ENCODE measurements at regions not wholly inside any gene's neighbourhood (a gene's known extent, or its start where the extent isn't known, plus 50 kb on each side); places are given as distances from the start of the nearest gene placed in this dataset.

- Histone ChIP-seq H3K4me1 (ENCODE audit: insufficient read depth, low read length) (no peaks in the 10 kb centered on the region), H4K20me1 (ENCODE audit: control insufficient read depth, insufficient read depth, insufficient read length) (no peaks in the 10 kb centered on the region), H2BK12ac (ENCODE audit: insufficient read length, low read depth, low read length) (no peak overlapping the region), H2AK5ac (ENCODE audit: insufficient read length, low read length) (no peak overlapping the region), H2BK15ac (ENCODE audit: low read depth, low read length) (no peak overlapping the region), H4K8ac (replicated peaks; ENCODE audit: insufficient read length, low read depth, low read length) (no peak overlapping the region), H2BK120ac (ENCODE audit: low read depth, low read length, poor library complexity, severe bottlenecking) (no peak overlapping the region), H3K14ac (ENCODE audit: insufficient read depth, low read length) (no peak overlapping the region), H3K18ac (ENCODE audit: insufficient read length, low read depth, low read length) (no peak overlapping the region), H2BK20ac (ENCODE audit: low read depth, low read length, poor library complexity, severe bottlenecking) (no peak overlapping the region), H3K4ac (ENCODE audit: low read depth, low read length) (no peak overlapping the region), H3K9ac (ENCODE audit: extremely low read depth, insufficient read length, low read length) (no peak overlapping the region), H3K56ac (ENCODE audit: insufficient read length, low read depth, low read length) (no peak overlapping the region), H3K4me2 (ENCODE audit: insufficient read depth, insufficient read length, low read length) (no peak overlapping the region), H3K23ac (ENCODE audit: insufficient read length, low read depth, low read length) (no peak overlapping the region), H3K27me3 (ENCODE audit: insufficient read depth, low read length) (no peaks in the 10 kb centered on the region), H4K91ac (ENCODE audit: insufficient read length, low read depth, low read length) (no peak overlapping the region), H4K5ac (ENCODE audit: insufficient read length, low read depth, low read length) (no peak overlapping the region), H3K9me3 (ENCODE audit: control insufficient read depth, low read depth, low read length) (no peaks in the 10 kb centered on the region), H3T11ph (ENCODE audit: low read length) (no peak overlapping the region), H2AFZ (ENCODE audit: low read length) (no peak overlapping the region), H3K27ac (ENCODE audit: insufficient read length, low read depth, low read length) (no peak overlapping the region), H3K79me1 (ENCODE audit: insufficient read depth, low read depth, low read length, poor library complexity, severe bottlenecking) (no peaks in the 10 kb centered on the region), H3K79me2 (ENCODE audit: insufficient read depth, low read length) (no peaks in the 10 kb centered on the region), H3K23me2 (ENCODE audit: insufficient read length, low read depth, low read length, poor library complexity, severe bottlenecking) (no peaks in the 10 kb centered on the region), H2BK5ac (ENCODE audit: insufficient read length, low read length) (no peak overlapping the region)
- peaks cover 2 to 6% (median 6%) of the 10 kb centered on the region in 3 experiments; a peak in 4 of 7 replicates for H3K36me3 Mint-ChIP-seq (ENCODE audit: insufficient read depth in 1 of 3, low read depth in 3 of 3)
- no peaks in the 10 kb centered on the region for H3K27me3 Mint-ChIP-seq (ENCODE audit: low read depth)
- H3K4me3 Mint-ChIP-seq: no peak overlapping the region
- TF ChIP-seq CTCF (conservative IDR thresholded peaks at IDR 0.05): no peak
- H3K9me3 Mint-ChIP-seq: peaks cover 14% of the 10 kb centered on the region in 2 experiments; a peak in 4 of 5 replicates
- 0 out of 4 replicates have a peak, but pooled peaks cover 0 to 6% of the 10 kb centered on the region in 2 experiments for H3K4me1 Mint-ChIP-seq
- DNase-seq: no peak
- WGBS (ENCODE audit: extremely low coverage, insufficient read length, low lambda C conversion rate): no CpG with 5 or more reads among the region's 1 CpG
- H3K27ac Mint-ChIP-seq: no peak overlapping the region
Measured at GRCh38 chr1:198014355-198014754, 97.2 kb downstream of the LHX9 start.
